Right forelimb (tissue), 1 donor: ENCODE measurements at regions not wholly inside any gene's neighbourhood (a gene's known extent, or its start where the extent isn't known, plus 50 kb on each side); places are given as distances from the start of the nearest gene placed in this dataset.
A peak's percentile ranks its signal among the peaks of the same experiment; 100 is the strongest.
"Not testable (repeated sequence)": the region's sequence is repeated elsewhere in the genome, so short reads cannot be mapped to it uniquely, and the experiment has no call there.

Experiments
- DNase-seq: peaks from one replicate; pipeline ENCODE4 v3.0.0-alpha.2; 2018

DNA sequence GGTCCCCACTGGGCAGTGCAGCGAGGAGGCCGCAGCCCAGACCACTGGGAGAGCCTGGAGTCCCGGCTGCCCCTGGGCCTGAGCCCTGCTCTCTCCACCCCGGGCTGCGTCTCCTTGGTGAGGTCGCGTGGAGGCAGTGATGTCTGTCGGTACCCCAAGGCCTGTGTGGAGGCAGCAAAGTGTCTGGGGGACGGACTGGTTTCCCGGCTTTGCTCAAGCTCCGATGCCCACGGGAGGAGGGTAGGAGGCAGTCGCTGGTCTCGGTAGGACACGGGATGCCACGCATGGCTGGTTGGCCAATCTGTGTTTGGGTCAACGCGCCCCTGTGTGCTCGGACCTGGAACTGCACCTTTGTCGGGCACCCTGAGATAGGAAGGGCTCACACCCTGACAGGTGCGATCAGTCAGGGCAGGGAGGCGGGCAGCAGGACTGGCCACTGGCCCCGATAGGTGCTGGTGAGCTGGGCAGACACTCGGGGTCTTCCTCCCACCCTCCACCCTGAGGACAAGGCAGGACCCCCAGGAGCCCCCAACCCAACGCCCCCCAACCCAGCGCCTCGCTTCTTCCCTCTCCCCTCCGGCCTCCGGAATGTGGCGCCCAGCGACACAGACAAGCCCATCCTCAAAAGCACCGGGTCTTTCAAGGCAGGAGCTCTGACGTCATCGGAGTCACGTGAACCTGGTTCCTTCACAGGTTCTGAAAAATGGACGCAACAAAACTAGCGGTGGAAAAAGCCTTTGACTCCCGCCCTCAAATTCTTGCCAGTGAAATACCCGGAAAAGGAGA is 288.6 kb downstream of the NDUFA10 start:
- no peak for DNase-seq

DNA sequence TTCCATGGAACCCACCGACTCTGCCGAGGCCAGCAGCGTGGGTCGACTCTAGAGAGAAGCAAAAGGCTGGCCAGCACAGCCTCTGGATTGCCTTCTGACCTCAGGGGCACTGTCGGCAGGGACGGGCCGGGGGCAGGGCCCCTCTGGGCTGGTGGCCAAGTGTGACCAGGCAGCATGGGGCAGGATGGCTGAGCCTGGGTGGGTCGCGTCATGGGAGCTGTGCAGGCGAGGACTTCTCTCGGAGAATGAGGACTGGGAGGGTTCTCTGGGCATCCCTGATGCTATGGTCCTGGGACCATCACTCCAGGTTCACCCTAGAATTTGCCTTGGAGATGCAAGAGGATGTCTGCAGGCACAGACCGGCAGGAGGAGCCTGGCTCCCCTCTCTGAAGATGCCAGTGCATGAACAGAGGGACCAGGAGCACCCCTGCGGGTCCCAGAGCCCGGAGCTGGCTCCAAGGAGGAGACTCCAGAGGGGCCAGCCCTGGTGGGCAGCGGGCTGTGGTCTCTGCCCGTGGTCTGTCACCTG is 289.2 kb downstream of the NDUFA10 start:
- DNase-seq = no peak

DNA sequence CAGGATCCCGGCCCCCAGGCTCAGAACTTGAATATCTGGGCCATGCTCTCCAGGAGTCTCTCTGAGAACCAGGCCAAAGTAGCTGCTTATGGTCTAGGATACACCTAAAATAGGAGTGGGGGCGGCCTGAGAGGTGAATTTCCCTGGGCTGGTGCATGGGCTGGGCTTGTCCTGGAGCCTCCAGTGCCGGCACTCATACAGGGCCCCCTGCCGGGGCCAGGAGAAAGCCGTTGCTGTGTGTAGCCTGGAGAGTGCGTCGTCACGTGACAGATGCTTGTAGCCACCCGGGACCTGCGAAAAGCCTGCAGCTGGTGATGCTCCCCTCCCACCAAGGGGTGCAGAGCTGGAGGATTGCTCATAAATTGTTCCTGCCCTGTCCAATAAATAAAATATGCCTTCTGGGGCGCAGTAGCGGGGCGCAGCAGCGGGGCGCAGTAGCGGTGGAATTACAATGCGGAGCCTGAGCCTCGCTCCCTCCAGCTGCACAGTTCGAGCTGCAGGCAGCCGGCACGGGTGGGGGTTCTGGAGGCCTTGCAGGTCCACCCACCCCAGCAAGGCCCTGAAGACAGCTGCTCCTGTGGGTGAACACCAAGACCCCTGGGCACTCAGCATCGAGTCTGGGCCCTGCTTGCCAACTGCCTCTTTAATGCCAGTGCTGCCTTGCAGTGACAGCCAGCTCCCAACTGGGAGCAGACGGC is 289.9 kb downstream of the NDUFA10 start:
- DNase-seq = no peak

DNA sequence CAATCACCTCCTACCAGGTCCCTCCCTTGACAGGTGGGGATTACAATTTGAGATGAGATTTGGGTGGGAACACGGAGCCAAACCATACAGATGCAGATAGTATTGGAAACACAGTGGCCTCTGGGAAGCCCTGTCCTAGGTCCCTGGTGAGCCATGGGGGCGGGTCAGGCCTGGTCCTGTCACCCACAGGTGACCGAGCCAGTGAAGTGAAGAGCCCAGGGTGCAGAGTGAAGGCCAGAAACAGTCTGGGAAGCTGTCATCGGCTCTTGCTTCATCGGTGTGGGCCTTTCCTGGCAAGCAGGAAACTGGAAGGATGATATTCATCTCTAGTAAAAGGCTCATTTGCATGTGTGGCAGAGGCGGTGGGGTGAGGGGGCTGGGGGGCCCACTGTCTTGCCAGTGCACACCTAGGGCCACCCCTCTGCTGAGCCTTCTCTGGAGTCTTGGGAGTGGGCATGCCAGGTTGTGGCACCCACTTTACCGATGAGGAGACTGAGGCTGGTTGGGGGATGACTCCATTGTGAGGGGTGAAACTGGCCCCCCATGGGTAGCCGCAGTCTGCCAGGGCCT is 290.6 kb downstream of the NDUFA10 start:
- no peak for DNase-seq

DNA sequence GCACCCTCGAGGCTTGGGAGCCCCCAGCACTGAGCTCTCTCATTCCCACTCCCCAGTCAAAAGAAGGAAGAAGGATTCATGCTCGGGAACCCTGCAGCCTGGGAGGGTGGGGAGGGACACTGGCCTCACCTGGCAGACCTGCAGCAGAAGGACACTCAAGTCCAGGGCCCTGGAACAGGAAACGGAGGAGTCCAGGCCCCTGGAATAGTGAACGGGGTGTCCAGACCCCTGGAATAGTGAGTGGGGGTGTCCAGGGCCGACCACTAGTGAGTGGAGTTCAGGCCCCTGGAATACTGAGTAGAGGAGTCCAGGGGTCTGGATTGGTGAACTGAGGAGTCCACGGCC is 292.5 kb downstream of the NDUFA10 start:
- DNase-seq = no peak

DNA sequence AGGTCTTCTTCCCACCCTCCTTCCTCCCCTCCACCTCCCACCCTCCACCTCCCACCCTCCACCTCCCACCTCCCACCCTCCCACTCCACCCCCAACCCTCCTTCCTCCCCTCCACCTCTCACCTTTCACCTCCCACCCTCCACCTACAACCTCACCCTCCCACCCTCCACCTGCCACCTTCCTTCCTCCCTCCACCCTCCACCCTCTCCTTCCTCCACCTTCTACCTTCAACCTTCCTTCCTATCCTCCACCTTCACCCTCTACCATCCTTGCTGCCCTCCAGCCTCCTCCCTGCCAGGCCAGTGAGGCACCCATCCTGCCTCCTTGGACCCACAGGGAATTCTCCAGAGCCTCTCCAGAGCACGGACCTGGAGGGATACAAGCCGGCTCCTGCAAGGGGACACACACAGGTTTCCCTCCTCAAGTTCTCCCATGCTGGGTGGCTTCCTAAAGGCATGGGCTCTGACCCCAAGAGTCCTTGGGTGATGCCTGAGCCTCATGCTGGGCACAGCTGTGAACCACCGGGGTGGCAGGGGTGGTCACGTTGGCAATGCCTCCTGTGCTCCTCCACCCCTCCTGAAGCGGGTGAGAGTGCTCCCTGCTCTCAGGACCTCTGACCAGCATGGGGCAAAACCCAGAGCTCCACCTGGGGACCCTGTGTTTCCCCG is 293.0 kb downstream of the NDUFA10 start:
- no peak for DNase-seq

DNA sequence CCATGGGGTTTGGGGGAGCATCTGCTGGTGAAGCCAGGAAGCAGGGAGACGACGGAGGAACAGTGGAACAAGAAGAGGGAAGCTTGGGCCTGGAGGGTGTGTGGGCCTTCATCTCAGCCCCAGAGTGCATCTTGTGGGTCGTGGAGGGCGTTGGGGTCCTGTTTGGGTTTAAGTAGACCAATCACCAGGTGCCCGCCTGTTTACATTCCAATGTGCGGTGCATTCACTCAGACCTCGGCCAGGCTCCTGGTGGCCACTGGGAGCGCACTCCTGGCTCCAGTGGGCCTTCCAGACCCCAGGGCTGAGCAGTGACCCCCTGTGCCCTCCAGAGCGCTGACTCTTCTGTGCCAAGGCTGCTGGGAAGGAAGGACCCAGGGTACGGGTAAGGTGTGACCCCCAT is 293.7 kb downstream of the NDUFA10 start:
- DNase-seq = no peak

DNA sequence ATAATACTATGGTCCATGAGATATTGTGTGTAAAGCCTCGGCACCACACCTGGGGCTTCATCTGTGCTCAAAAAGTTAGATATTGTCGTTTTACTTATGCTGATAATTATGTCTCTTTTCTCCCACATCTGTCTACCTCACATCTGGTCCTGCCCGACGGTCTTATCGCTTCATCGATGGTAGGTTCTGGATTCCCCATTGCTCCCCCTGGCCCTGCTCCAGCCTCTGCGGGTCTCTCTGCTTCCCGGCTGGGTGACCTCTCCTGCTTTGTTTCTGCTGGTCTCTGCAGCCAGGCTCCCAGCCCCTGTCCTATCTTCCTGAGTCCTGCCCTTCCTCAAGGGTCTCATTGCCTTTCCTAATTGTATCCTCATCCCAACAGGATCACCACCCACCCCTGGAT is 294.2 kb downstream of the NDUFA10 start:
- no peak for DNase-seq

DNA sequence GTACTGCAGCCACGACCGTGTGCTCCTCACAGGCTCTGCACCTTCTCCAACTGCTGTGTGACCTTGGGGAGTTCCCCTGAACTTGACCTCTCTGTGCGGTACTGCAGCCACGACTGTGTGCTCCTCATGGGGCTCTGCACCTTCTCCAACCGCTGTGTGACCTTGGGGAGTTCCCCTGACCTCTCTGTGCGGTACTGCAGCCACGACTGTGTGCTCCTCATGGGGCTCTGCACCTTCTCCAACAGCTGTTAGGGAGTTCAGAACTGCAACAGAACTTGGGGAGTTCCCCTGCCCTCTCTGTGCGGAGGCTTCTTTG is 294.6 kb downstream of the NDUFA10 start:
- DNase-seq = not testable (repeated sequence)

DNA sequence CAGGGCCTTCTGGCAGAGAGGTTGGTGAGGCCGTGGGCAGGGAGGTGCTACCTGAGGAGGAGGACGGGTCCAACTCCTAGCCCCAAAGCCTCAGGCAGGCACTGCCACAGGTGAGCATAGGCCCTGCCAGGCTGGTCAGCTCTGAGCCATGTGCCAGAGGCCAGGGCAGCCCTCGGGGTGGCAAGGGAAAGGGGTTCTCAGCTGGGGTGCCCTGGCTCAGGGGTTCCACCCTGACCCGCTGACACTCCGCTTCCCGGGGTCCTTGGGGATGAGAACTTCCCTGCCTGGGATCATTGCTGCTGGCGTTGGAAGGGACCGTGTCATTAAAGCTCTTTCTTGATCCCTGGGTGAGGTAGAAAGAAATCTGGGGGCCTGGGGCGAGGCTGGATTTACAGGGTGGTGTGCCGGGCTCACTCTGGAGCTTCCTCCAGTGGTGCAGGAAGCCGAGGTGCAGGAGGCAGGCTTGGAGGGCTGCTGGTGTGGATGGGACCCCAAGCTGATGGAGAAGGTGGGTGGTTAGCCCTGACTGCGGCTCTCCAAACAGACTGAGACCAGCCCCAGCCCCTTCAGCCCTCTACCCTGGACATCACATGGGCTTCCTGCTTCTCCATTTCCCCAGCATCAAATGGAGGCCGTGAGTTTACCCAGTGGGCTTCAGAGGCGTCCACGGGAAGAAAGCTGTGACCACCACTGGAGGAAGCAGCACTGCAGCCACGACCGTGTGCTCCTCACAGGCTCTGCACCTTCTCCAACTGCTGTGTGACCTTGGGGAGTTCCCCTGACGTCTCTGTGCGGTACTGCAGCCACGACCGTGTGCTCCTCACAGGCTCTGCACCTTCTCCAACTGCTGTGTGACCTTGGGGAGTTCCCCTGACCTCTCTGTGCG is 295.2 kb downstream of the NDUFA10 start:
- no peak for DNase-seq

DNA sequence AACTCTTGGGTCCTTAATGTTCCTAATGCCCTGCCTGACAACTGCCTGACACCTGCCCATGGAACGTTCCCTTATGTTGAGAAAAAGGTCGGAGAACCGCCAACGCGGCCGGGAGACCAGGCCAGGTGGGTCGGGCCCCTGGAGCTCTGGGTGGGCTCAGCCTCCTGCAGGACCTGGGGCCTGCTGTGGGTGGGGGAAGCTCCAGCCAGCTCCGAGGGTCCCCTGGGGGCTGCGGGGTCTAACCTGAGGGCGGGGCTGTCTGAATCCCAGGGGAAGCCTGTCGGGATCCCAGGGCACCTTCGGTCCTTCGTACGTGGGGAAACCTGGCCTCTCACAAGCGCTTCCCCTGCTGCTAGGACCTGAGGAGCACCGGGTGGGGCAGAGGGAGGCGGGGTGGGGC is 296.0 kb downstream of the NDUFA10 start:
- no peak for DNase-seq

DNA sequence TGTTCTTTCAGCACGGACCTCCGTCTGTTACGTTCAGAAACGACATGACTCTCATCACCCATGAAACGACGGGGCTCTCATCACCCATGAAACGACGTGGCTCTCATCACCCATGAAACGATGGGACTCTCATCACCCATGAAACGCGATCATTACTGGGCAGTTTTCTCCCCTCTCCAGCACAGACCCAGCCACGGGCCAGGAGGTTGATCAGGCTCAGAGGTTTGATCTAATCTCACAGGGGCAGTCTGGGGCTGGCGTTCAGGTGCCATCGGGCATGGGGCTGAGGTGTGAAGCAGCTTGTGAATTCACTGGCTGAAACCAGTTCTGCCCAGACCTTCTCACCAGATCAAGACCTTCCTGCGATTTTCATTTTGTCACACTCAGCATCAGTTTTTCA is 296.4 kb downstream of the NDUFA10 start:
- DNase-seq = no peak

DNA sequence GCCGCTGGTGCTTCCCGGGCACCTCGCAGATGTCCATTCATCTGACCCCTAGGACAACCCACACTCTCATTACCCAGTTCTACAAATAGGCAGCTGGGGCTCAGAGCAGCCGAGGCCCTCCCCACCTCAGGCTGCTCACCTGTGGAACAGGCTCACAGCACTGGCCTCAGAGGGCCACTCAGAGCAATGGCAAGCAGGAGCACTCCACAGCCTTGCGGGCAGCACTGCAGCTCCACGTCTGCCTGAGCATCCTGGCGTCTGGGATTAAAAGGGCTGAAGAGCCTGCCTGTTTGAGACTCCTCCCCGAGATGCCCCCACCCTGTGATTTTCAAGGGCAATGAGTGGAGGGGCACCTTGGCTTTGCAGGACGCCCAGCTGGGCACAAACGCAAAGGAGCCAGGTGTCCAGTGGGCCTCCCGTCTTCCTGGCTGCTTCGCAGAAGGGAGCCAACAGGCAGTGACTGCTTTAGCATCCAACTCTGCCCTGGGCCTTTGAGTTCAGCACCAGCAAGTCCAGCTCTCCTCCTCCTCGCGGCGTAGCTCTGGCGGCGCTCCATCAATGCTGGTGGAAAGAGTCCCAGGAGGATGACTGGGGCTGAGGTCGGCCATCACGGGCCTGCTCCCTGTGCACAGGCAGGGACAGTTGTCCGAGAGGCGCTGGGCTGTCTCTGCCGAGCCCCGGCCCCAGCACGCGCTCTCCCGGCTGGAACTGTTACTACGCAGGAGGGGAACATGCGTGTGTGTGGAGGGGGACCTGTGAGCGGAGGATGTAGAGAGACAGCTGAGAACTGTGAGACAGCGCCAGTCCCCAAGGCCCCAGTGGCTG is 297.2 kb downstream of the NDUFA10 start:
- DNase-seq = no peak

DNA sequence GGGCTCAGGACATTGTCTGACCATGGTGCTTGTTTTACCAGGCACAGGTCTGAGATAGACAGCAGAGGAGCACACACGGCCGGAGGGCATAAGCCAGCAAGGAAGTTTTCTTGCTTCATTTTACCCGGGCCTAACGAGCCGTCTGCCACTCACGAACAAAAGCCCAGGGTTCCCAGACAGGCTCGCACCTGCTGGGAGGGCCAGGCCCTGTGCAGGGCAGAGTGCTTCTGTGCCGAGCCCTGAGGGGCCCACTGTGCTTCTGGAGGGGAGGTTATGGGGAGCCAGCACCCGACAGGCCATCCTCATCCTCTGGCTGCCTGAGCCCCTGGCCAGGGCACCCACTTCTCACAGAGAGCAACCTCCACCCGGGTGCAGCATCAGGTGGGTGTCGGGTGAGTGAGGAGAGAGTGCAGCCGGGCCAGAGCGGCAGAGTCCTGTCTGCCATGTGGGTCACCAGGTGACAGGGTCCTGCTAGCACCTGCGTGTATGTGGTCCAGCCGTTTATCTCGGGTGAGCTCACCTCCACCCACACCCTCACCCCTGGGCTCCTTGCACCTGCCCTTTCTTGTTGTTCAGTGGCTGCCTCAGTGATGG is 297.9 kb downstream of the NDUFA10 start:
- DNase-seq = peak; percentile 35

DNA sequence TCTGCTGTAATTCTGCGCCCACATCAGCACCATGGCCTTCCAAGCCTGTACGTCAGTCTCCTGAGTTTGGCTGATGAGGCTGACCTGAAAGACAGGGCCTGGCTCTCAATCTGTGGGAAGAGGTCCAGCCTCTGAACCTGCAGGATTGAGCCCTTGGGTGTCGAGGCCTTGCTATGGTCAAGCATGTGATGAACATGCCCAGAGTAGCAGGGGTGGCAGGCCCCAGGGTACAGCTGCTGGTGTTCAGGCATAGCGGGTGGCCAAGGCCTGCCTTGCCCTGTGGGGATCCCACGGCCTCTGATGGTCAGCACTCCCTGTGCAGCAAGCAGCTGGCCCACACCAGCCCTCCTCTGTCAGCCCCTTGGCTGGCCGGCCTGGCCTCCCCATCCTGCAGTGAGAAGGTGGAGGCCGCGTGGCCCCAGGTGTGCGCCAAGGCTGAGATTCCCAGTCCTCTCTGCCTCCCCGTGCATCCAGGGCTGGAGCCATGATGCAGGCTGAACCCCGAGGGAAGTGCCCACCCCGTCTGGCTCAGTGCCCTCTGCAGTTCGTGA is 298.4 kb downstream of the NDUFA10 start:
- DNase-seq = no peak

DNA sequence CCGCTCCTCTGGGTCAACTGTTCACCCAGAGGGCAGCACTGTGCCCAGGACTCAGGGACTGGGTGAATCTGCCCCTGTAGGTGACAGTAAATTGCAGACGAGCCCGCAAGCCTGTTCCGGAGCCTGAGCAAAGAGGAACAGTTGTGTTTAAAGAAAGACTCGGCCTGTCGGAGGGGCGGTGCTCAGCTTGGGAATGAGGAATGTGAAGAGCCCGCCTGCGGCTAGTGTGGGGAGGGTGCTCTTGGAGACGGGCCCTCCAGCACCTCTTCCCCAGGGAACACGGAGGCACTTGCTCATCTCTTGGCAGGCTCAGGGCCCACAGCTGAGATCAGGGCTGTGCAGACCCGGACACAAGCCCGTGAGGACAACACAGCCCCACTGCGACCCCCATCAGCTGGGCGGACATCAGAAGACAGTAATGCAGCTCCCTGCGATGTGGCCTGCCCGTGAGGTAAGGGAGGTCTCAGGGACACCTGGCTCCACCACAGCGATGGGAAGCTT is 299.0 kb downstream of the NDUFA10 start:
- DNase-seq = peak; percentile 36

DNA sequence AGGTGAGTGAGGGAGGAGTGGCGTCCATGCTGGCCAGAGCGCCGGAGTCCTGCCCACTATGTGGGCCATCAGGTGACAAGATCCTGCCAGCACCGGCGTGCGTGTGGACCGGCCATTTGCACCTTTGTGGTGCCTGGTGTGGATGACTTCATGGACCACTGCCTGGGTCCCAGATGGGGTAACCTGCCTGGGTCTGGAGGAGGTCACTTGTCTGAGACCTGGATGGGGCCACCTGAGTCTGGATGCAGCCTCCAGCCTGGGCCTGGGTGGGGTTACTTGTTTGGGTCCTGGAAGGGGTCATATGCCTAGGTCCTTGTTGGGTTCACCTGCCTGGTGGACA is 299.6 kb downstream of the NDUFA10 start:
- peak; percentile 43 for DNase-seq

DNA sequence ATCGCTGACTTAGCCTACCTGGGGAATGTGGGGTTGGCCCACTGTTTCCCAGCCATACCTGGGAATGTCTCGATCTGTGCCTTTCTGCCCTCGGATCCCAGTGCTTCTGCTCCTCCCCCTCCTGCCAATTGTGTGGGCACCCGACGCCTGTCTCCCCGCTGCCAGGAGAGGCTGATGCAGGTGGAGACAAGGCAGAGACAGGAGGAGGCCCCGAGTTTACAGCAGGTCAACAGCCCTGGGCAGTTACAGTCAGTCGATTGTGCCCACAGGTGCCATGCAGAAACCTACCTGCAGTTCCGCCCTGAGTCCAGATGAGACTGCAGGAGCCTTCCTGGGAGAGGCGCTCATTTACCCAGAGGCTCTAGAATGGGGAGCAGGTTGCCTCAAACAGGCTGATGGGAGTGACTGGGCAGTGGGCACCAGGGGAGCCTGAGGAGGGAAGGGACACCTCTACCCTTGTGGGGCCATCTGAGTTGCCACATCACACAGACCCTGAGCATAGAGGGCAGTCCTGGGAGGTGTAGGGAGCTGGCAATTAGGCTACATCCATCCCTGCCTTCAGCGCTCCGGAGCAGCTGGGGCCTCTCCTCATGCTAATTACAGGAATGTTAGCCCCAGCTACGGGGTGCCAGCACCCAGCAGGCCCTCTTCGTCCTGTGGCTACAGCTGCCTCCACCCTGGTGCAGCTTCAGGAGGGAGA is 300.1 kb downstream of the NDUFA10 start:
- DNase-seq = peak; percentile 27

DNA sequence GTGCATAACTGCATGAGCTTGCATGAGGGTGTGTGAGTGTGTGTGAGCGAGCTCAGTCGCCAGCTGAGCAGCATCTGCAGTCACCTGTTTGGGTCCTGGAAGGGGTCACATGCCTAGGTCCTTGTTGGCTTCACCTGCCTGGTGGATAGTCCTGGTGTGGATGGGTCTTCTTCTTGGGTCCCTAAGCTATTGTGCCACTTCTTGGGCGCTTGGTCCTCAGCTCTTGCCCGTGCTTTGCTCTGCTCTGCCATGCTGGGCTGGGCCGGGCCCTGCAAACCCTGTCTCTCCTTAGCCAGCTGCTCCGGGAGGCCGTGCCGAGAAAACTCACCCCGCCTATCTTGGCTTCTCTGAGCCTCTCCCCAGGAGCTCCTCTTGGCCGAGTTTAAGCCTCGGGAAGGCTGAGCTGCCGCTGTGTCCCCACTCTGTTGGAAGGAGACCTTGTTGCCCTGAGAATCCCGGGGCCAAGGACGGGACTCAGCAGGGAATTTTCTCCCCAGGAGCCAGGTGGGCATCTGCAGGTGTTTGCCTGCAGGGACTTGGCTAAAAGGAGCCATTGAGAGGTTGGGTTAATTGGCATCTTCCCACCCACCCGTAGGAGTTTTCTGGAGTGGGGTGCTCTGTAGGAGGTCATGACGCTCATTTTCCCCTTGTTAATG is 300.8 kb downstream of the NDUFA10 start:
- DNase-seq = peak; percentile 62
